ENCODE measurements at regions not wholly inside any gene's neighbourhood (a gene's known extent, or its start where the extent isn't known, plus 50 kb on each side); places are given as distances from the start of the nearest gene placed in this dataset.

DNA sequence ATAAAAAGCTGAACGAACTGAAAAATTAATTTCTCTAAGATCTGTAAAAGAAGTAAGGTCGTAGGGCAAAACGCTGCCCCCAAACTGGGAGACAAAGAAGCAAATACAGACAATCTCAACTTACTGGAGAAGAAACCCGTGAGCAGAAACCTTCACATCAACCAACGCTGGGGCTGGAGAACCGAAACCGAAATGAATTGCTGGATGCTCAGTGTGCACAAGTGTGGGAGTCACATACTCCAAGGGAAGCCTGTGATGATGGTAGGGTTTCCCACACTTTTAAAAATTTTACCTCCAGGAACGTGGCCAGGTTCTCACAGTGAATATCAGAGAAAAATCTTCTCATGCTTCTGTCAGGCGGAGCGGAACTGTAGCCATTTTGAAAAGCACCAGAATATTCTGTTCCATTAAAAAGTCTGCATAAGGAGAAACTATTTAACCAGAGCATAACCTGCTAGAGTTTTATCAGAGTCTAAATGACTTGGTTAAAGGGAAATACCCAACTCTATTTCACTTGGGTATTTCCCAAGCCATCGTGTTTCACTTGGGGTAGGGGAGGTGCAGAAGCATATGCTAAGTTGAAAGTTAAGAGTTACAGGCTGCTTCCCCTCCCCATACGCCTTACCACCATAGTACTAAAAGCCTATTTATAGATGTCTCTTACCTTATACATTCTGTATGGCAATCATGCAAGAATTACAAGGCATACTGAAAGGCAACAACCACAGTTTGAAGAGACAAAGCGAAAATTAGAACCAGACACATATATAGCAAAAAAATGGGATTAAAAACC is 110.5 kb upstream of the SLITRK1 start:
- TF ChIP-seq EZH2 (IDR thresholded peaks at IDR 0.05; ENCODE audit: borderline replicate concordance) (no peak), EZH2phosphoT487 (IDR thresholded peaks at IDR 0.05; ENCODE audit: low read depth, severe bottlenecking, unreplicated experiment) (no peak)
